Mucosa of stomach (tissue), 1 donor: ENCODE measurements at regions not wholly inside any gene's neighbourhood (a gene's known extent, or its start where the extent isn't known, plus 50 kb on each side); places are given as distances from the start of the nearest gene placed in this dataset.
"Not testable (repeated sequence)": the region's sequence is repeated elsewhere in the genome, so short reads cannot be mapped to it uniquely, and the experiment has no call there.

Experiments used
- H3K27me3 ChIP-seq: one replicate; pipeline ENCODE4 v1.7.0; 2013; ENCODE audit warnings: mild to moderate bottlenecking, low read length; ENCODE audit not compliant: control insufficient read depth, insufficient read depth
- H3K36me3 ChIP-seq: one replicate; pipeline ENCODE4 v1.7.0; 2013; ENCODE audit warnings: low read length; ENCODE audit not compliant: control insufficient read depth, insufficient read depth
- H3K4me1 ChIP-seq: one replicate; pipeline ENCODE4 v1.7.0; 2013; ENCODE audit warnings: mild to moderate bottlenecking, low read length; ENCODE audit not compliant: control insufficient read depth, insufficient read depth
- H3K4me3 ChIP-seq: one replicate; pipeline ENCODE4 v1.7.0; 2013; ENCODE audit warnings: low read length
- H3K9ac ChIP-seq: one replicate; pipeline ENCODE4 v1.7.0; 2013; ENCODE audit warnings: mild to moderate bottlenecking, low read length, moderate library complexity
- H3K9me3 ChIP-seq: one replicate; pipeline ENCODE4 v1.7.0; 2013; ENCODE audit warnings: mild to moderate bottlenecking, low read length, moderate library complexity; ENCODE audit not compliant: control insufficient read depth
- donor health status: Pancreatic carcinoma.

GRCh38 chr12:75872762-75873161 is 158.8 kb downstream of the PHLDA1 start:
- Histone ChIP-seq H3K4me3 (no peak overlapping the region), H3K4me1 (peaks cover 7% of the 10 kb centered on the region), H3K36me3 (no peaks in the 10 kb centered on the region), H3K9ac (no peak overlapping the region), H3K9me3 (no peaks in the 10 kb centered on the region), H3K27me3 (no peaks in the 10 kb centered on the region)

- no peak overlapping the region for H3K4me3 ChIP-seq
- H3K4me1 ChIP-seq, result no peaks in the 10 kb centered on the region
- H3K36me3 ChIP-seq, result no peaks in the 10 kb centered on the region
- no peaks in the 10 kb centered on the region for H3K27me3 ChIP-seq
- H3K9ac ChIP-seq, result no peak overlapping the region
- H3K9me3 ChIP-seq, result no peaks in the 10 kb centered on the region
Measured at GRCh38 chr12:75870878-75871277, 160.7 kb downstream of the PHLDA1 start.

GRCh38 chr12:75868501-75868900 is 163.1 kb downstream of the PHLDA1 start:
- H3K9ac ChIP-seq, result no peak overlapping the region
- H3K36me3 ChIP-seq, result no peaks in the 10 kb centered on the region
- H3K4me3 ChIP-seq, result no peak overlapping the region
- no peaks in the 10 kb centered on the region for H3K9me3 ChIP-seq
- no peaks in the 10 kb centered on the region for H3K27me3 ChIP-seq
- H3K4me1 ChIP-seq, result peaks cover 2% of the 10 kb centered on the region

GRCh38 chr12:75865315-75865714 is 166.3 kb downstream of the PHLDA1 start:
- no peak overlapping the region for H3K4me3 ChIP-seq
- peaks cover 12% of the 10 kb centered on the region for H3K4me1 ChIP-seq
- H3K9me3 ChIP-seq, result no peaks in the 10 kb centered on the region
- H3K36me3 ChIP-seq, result no peaks in the 10 kb centered on the region
- no peaks in the 10 kb centered on the region for H3K27me3 ChIP-seq
- H3K9ac ChIP-seq, result no peak overlapping the region

- no peaks in the 10 kb centered on the region for H3K9me3 ChIP-seq
- H3K27me3 ChIP-seq, result no peaks in the 10 kb centered on the region
Measured at GRCh38 chr12:75864161-75864560, 167.4 kb downstream of the PHLDA1 start.

GRCh38 chr12:75863533-75863932 is 168.0 kb downstream of the PHLDA1 start:
- Histone ChIP-seq H3K27me3 (no peaks in the 10 kb centered on the region), H3K36me3 (no peaks in the 10 kb centered on the region), H3K4me3 (no peak overlapping the region), H3K4me1 (peaks cover 12% of the 10 kb centered on the region), H3K9ac (no peak overlapping the region), H3K9me3 (no peaks in the 10 kb centered on the region)

More at GRCh38 chr12:75864161-75864560, 167.4 kb downstream of the PHLDA1 start:
- Histone ChIP-seq H3K36me3 (no peaks in the 10 kb centered on the region), H3K4me3 (no peak overlapping the region), H3K9ac (no peak overlapping the region), H3K4me1 (peaks cover 12% of the 10 kb centered on the region)

- H3K4me3 ChIP-seq, result no peak overlapping the region
- no peaks in the 10 kb centered on the region for H3K36me3 ChIP-seq
- H3K9me3 ChIP-seq, result no peaks in the 10 kb centered on the region
- H3K9ac ChIP-seq, result no peak overlapping the region
- H3K27me3 ChIP-seq, result no peaks in the 10 kb centered on the region
- H3K4me1 ChIP-seq, result peaks cover 12% of the 10 kb centered on the region
Measured at GRCh38 chr12:75862692-75863471, 168.7 kb downstream of the PHLDA1 start.

- H3K9ac ChIP-seq, result no peak overlapping the region
- H3K4me3 ChIP-seq, result no peak overlapping the region
- H3K36me3 ChIP-seq, result no peaks in the 10 kb centered on the region
- H3K27me3 ChIP-seq, result no peaks in the 10 kb centered on the region
- peaks cover 17% of the 10 kb centered on the region for H3K4me1 ChIP-seq
- no peaks in the 10 kb centered on the region for H3K9me3 ChIP-seq
Measured at GRCh38 chr12:75859868-75860267, 171.7 kb downstream of the PHLDA1 start.

GRCh38 chr12:75856235-75856634 is 175.3 kb downstream of the PHLDA1 start:
- H3K27me3 ChIP-seq, result no peaks in the 10 kb centered on the region
- H3K9ac ChIP-seq, result no peak overlapping the region
- peaks cover 4% of the 10 kb centered on the region for H3K4me1 ChIP-seq
- no peaks in the 10 kb centered on the region for H3K36me3 ChIP-seq
- H3K9me3 ChIP-seq, result no peaks in the 10 kb centered on the region
- H3K4me3 ChIP-seq, result no peak overlapping the region

- H3K9me3 ChIP-seq, result no peaks in the 10 kb centered on the region
Measured at GRCh38 chr12:75855360-75855759, 176.2 kb downstream of the PHLDA1 start.

GRCh38 chr12:75854681-75855309 is 176.8 kb downstream of the PHLDA1 start:
- H3K4me3 ChIP-seq, result no peak overlapping the region
- no peak overlapping the region for H3K9ac ChIP-seq
- no peaks in the 10 kb centered on the region for H3K9me3 ChIP-seq
- no peaks in the 10 kb centered on the region for H3K36me3 ChIP-seq
- H3K4me1 ChIP-seq, result peaks cover 4% of the 10 kb centered on the region
- no peaks in the 10 kb centered on the region for H3K27me3 ChIP-seq

More at GRCh38 chr12:75855360-75855759, 176.2 kb downstream of the PHLDA1 start:
- no peak overlapping the region for H3K4me3 ChIP-seq
- H3K9ac ChIP-seq, result no peak overlapping the region
- H3K36me3 ChIP-seq, result no peaks in the 10 kb centered on the region
- H3K27me3 ChIP-seq, result no peaks in the 10 kb centered on the region
- H3K4me1 ChIP-seq, result peaks cover 4% of the 10 kb centered on the region

- H3K4me3 ChIP-seq, H3K9ac ChIP-seq, H3K27me3 ChIP-seq: not testable (repeated sequence)
Measured at GRCh38 chr12:75854137-75854536, 177.4 kb downstream of the PHLDA1 start.

More at GRCh38 chr12:75854137-75854536, 177.4 kb downstream of the PHLDA1 start:
- H3K36me3 ChIP-seq, H3K9me3 ChIP-seq, H3K4me1 ChIP-seq: not testable (repeated sequence)
